ENCODE measurements at regions not wholly inside any gene's neighbourhood (a gene's known extent, or its start where the extent isn't known, plus 50 kb on each side); places are given as distances from the start of the nearest gene placed in this dataset.

DNA sequence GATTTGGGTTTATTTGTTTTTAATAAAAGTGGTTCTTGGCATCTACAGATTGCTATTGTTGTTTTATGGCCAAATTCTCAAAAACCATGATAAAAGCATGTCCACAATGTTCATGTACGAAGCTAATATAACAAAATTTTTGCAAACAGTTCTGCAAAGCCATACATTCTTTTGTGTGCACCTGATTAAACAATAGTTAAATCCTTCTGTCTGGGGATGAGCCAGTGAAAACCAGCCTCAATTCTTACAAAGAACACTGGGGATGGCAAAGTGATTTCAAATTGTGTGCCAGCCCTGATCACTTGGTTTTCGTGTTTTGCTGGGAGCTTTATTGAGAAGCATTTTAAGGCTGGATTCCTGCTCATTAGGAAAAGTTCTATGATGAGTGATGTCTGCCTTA lies 149.1 kb upstream of the MAGI3 start:
- Histone ChIP-seq H3K4me3 (replicated peaks; ENCODE audit: low read depth, low read length) (no peak overlapping the region), H3K27me3 (replicated peaks; ENCODE audit: control insufficient read depth, insufficient read depth, low read length) (no peaks in the 10 kb centered on the region), H3K36me3 (ENCODE audit: control insufficient read depth, insufficient read depth, low read length) (no peaks in the 10 kb centered on the region)
- TF ChIP-seq, protein P1, sequence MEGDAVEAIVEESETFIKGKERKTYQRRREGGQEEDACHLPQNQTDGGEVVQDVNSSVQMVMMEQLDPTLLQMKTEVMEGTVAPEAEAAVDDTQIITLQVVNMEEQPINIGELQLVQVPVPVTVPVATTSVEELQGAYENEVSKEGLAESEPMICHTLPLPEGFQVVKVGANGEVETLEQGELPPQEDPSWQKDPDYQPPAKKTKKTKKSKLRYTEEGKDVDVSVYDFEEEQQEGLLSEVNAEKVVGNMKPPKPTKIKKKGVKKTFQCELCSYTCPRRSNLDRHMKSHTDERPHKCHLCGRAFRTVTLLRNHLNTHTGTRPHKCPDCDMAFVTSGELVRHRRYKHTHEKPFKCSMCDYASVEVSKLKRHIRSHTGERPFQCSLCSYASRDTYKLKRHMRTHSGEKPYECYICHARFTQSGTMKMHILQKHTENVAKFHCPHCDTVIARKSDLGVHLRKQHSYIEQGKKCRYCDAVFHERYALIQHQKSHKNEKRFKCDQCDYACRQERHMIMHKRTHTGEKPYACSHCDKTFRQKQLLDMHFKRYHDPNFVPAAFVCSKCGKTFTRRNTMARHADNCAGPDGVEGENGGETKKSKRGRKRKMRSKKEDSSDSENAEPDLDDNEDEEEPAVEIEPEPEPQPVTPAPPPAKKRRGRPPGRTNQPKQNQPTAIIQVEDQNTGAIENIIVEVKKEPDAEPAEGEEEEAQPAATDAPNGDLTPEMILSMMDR (IDR thresholded peaks at IDR 0.05; ENCODE audit: insufficient read depth, low read length, poor library complexity, severe bottlenecking): no peak
- DNase-seq (ENCODE audit: extremely low read depth, insufficient read length): no peak

DNA sequence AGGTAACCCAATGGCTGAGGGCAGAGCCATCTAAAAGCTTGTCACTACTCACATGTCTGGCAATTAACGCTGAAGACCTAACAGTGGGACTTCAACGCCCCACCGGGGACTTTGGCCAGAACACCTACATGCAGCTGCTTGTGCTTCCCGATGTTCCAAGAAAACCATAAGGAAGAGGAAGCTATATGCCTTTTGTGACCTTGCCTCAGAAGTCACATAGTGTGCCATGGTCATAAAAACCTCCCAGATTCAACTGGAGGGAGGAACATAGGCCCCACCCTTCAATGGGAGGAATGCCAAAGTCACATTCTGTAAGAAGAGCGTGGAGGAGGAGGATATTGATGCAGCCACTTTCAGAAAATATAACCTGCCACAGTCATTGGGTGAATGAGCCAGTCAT lies 147.8 kb upstream of the MAGI3 start:
- Histone ChIP-seq H3K36me3 (ENCODE audit: control insufficient read depth, insufficient read depth, low read length) (no peaks in the 10 kb centered on the region), H3K27me3 (replicated peaks; ENCODE audit: control insufficient read depth, insufficient read depth, low read length) (no peaks in the 10 kb centered on the region), H3K4me3 (replicated peaks; ENCODE audit: low read depth, low read length) (no peak overlapping the region)
- TF ChIP-seq, protein P1 (IDR thresholded peaks at IDR 0.05; ENCODE audit: insufficient read depth, low read length, poor library complexity, severe bottlenecking): no peak
- no peak for DNase-seq (ENCODE audit: extremely low read depth, insufficient read length)

DNA sequence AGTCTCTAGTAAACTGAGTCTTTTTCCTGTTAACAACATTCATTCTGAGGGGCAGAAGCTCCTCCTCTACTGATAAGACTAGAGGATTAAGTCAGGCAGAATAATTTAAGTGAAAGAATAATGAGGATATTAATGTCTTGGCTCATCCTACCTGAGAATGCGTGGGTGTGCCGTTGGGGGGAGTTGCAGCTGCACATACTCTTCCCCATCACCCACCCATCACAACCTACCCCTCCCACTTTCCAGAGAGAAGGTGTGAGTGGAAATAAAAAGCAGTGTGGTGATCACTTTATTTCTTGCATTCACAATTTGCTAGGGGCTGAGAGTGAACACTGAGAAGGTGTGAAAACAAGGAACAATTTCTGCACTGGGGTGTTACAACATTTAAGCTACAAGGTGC lies 146.8 kb upstream of the MAGI3 start:
- DNase-seq (ENCODE audit: extremely low read depth, insufficient read length): no peak
- TF ChIP-seq, protein P1 (IDR thresholded peaks at IDR 0.05; ENCODE audit: insufficient read depth, low read length, poor library complexity, severe bottlenecking): no peak
- Histone ChIP-seq H3K36me3 (ENCODE audit: control insufficient read depth, insufficient read depth, low read length) (no peaks in the 10 kb centered on the region), H3K4me3 (replicated peaks; ENCODE audit: low read depth, low read length) (no peak overlapping the region), H3K27me3 (replicated peaks; ENCODE audit: control insufficient read depth, insufficient read depth, low read length) (no peaks in the 10 kb centered on the region)

DNA sequence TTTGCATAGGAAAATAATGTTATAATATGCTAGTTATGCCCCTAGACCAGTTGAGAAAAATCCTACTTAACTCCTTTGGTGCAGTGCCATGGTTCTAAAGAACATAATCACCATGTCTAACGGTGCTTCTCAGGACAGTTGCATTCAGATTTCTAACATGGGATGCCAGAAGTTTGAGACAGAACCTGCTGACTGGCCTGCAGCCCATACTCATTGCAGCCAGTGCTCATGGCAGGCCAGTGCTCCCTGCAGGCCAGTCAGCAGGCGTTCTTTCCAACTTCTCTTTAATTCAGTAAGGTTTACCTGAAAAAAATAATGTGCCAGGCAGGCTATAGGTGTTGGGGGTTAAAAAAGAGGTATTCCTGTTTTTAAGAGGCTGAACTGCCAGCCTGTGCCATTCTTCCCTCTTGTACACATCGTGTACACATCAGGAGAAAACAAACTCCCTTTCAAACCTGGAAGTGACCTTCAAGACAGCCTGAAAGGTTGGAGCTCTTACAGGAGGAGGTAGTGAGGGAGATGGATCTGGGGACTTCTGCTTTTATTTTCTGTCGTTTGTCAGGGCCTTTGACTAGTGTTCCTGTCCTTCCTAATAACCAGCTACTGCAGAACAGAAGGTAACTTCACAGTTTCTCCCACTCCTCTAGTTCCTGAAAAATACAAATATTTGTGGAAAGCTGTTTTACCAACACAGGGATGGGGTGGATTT lies 146.0 kb upstream of the MAGI3 start:
- TF ChIP-seq, protein P1 (IDR thresholded peaks at IDR 0.05; ENCODE audit: insufficient read depth, low read length, poor library complexity, severe bottlenecking): no peak
- no peak for DNase-seq (ENCODE audit: extremely low read depth, insufficient read length)

DNA sequence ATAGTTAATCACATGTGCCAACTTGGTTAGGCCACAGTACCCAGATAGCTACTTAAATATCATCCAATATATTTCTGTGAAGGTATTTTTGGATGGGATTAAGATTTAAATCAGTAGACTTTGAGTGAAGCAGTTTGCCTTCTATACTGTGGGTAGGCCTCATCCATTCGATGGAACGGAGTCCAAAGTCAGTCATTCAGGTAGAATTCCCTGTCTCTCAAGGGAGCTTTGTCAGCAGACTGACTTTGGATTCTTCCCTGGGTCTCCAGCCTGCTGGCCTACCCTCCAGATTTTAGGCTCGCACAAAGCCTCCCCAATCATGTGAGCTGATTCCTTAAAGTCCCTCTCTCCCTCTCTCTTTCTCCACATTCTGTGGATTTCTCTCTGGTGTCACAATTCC lies 145.1 kb upstream of the MAGI3 start:
- H3K4me3 ChIP-seq (replicated peaks; ENCODE audit: low read depth, low read length): no peak overlapping the region
- TF ChIP-seq, protein P1 (IDR thresholded peaks at IDR 0.05; ENCODE audit: insufficient read depth, low read length, poor library complexity, severe bottlenecking): no peak
- H3K27me3 ChIP-seq (replicated peaks; ENCODE audit: control insufficient read depth, insufficient read depth, low read length): no peaks in the 10 kb centered on the region
- no peaks in the 10 kb centered on the region for H3K36me3 ChIP-seq (ENCODE audit: control insufficient read depth, insufficient read depth, low read length)
- no peak for DNase-seq (ENCODE audit: extremely low read depth, insufficient read length)

More for the DNA sequence above, 146.0 kb upstream of the MAGI3 start:
- Histone ChIP-seq H3K27me3 (replicated peaks; ENCODE audit: control insufficient read depth, insufficient read depth, low read length) (no peaks in the 10 kb centered on the region), H3K4me3 (replicated peaks; ENCODE audit: low read depth, low read length) (no peak overlapping the region), H3K36me3 (ENCODE audit: control insufficient read depth, insufficient read depth, low read length) (no peaks in the 10 kb centered on the region)

DNA sequence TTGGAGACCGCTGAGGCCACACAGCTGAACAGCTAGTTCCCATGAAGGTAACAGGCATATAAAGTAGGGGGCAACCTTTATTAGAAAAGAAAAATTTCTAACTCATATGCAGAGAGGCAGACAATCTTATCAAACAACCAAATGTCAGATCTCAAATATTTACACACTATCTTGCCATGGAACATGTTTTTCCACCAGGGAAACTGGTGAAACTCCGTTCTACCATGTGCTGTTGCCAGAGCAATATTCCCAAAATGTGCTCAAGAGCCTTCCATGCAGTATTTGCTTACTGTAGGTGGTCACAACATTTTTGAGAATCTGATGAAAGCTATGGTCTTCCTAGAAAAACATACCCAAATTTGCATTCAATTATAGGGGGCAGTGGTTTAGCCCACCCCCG lies 143.4 kb upstream of the MAGI3 start:
- Histone ChIP-seq H3K27me3 (replicated peaks; ENCODE audit: control insufficient read depth, insufficient read depth, low read length) (no peaks in the 10 kb centered on the region), H3K36me3 (ENCODE audit: control insufficient read depth, insufficient read depth, low read length) (no peaks in the 10 kb centered on the region), H3K4me3 (replicated peaks; ENCODE audit: low read depth, low read length) (no peak overlapping the region)
- no peak for DNase-seq (ENCODE audit: extremely low read depth, insufficient read length)
- TF ChIP-seq, protein P1 (IDR thresholded peaks at IDR 0.05; ENCODE audit: insufficient read depth, low read length, poor library complexity, severe bottlenecking): no peak
